GM18907 (cell line): ENCODE measurements at regions not wholly inside any gene's neighbourhood (a gene's known extent, or its start where the extent isn't known, plus 50 kb on each side); places are given as distances from the start of the nearest gene placed in this dataset.

Experiments
- ATAC-seq: cut with Tn5 transposase; IDR thresholded peaks from one replicate; pipeline ENCODE4 v1.9.1; 2021; ENCODE audit warnings: mild to moderate bottlenecking, moderate library complexity; ENCODE audit not compliant: unreplicated experiment

DNA sequence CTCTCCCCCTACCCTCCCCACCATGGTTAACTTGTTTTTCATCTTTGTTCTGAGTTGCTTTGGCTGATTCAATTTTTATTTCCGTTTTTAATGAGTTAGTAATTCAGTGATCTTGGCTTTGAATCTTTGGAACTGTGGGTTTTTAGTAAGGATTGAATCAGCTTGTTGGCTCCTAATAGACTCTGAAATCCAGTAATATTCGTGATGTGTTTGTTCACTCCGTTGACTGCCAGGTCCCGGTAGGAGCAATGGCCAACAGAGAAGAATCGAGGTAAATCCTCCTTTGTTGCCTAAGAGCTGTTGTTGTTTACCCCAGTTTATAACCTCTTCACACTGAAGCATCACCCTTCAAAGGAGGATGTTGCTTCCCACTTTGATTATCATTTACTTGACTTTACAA, 92.7 kb downstream of the PCSK1 start:
- no peak for ATAC-seq

DNA sequence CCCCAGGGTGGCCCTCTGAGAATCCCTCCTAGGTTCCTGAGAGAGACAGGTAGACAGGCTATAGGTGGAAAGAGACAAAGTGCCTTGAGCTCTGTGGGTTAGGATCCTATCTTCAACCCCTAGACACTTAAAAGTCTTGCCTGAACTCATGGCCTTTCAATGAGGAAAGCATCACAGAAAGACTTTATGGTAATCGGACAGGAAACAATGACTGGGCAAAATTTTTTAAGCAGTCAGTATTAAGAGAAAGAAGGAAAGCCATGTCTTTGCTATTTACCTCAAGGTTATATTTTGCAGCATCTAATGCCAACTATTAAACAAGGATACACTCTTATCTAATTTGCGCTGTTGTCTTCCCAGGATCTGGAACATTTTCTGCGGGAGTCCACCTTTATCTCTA, 93.2 kb downstream of the PCSK1 start:
- no peak for ATAC-seq

DNA sequence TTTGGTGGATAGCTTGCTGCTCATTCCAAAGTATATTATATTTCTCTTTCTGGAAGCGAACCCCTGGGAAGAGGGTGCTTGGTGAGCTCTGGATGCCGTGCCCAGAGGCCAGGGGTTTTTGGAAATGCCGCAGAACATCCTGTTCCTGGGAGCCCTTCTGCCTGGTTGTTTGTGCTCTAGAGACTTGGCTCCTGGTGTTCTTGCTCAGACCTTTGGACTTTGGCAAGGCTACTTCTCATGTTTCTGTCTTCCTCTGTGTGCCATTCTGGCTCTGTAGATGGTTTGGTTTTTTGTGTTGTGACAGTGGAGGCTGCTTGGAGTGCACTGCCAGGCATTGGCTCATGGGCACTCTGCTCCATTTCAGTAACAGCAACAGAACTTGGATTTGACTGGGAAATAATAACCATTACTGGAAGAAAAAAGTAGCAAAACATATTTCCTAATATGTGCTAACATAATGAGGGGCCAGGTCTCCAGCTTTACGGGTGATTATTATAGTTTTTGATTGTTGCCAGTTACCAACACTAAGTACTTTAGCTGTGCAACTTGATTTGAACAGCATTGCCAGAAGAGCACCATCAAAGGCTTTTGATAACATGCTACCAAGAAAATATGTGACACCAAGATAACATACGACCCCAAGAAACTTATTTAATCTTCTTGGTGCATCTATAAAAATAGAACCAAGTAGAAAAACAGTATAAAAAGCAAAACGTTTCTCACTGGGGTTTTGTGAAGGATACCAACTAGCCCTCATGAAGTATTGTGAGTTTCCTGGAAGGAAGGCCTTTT, 94.2 kb downstream of the PCSK1 start:
- ATAC-seq, result no peak

DNA sequence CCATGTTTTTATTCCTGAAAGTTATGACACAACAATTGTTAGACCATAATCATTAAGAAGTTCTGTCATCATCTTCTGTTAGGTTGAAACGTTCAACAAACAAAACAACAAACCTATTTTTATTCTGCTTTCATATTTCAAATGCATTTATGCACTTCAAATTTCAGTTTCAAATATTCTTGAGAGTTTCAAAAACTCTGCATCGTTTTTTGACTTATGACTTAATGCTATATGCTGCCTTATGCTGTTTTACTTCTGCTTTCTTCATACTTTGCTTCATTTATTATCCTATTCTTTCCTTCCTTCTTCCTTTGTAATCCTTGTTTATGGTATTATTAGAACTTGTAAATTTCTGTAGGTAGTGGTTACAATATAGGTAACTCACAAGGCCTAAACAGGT, 95.0 kb downstream of the PCSK1 start:
- ATAC-seq, result no peak

DNA sequence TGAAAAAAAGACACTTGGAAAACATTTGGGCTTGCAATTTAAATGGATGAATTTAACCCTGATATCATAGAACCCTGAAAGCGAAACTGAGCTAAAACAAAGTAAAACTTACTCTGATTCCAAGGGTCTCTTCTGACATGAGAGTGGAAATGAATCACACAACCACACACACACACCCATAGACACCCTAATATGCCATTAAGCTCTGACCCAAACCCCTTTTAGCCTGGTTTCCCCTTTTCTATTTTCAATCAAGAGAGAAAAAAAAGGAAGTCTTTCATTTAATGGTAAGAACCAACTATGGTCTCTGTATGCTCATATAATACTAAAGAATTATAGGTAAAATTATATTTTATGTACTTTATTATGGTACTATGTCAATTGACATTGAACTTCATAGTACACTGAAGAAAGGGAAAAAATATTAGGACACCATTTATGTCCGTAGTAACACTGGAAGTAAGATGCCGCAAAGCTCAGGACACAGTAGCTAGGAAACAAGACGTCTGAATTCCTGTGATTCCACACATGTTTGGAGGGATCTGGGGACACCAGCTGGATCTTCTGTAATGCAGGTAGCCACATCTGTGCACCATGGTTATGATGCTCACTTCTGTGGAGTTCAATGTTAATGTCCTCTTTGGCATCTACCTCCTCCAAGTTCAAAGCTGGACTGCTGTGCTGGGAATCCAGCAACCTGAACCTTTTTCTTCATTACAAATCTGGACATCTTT, 95.8 kb downstream of the PCSK1 start:
- no peak for ATAC-seq

DNA sequence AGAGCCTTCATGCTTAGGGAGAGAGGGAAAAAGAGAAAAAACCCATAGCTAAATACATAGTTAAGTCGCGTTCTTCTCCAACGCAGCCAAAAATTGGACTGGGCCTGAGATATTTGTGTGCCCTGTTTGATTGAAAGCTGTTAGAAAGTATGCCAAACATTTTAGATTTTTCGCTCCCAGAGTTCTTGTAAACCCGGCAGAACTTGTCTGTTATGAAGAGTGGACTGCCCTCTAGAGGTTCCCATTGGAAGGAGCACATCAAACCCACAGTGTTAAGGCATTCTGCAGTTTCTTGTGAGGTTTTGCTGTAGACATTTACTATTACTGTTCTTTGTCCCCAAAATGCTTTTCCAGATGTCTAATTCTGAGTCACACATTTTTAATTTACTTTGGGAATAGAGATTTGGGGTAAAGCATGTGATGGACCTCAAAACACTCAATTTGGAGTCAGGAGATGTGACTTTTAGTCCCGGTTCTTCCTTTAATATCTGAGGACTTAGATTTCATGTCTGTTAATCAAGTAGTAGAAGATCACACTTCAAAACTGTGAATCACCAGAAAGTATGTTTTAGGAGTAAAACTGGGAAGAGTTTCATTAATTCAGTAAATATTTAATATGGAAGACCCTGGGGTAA, 96.6 kb downstream of the PCSK1 start:
- ATAC-seq, result peak; percentile 80

DNA sequence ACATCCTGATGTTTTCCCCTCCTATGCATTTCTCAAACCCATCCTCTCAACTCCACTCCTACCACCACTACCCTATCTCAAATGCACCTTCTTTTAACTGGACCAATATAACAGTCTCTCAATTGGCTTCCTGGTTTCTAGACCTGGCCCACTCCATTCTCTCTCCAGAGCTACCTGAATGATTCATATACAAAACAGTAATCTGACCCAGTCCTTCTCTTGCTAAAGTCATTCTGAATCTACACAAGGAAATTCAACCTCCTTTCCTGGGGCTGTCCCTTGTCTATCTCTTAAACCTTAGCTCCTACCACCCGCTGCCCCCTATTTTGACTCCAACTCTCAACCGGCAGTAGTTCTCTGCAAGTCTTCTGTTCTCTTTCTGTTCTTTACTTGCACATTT, 97.2 kb downstream of the PCSK1 start:
- no peak for ATAC-seq

DNA sequence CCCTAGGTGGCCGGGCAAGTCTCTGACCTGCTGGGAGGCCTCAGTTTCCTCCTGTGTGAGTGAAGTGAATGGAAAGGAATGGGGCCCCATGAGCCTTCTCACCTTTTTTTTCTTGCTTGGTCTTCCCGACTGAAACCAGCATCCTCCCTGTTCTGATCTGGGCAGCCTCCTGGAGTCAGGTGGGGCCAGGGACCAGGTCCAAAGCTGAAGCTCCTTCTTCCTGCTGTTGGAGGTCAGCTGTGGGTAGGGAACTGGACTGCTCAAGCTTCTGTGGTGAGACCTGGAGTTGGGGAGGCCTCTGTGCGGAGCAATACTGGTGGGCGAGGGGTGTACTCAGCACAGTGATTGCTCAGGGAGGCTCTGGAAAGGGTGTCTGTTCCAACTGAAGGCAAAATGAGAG, 99.7 kb downstream of the PCSK1 start:
- ATAC-seq, result no peak

DNA sequence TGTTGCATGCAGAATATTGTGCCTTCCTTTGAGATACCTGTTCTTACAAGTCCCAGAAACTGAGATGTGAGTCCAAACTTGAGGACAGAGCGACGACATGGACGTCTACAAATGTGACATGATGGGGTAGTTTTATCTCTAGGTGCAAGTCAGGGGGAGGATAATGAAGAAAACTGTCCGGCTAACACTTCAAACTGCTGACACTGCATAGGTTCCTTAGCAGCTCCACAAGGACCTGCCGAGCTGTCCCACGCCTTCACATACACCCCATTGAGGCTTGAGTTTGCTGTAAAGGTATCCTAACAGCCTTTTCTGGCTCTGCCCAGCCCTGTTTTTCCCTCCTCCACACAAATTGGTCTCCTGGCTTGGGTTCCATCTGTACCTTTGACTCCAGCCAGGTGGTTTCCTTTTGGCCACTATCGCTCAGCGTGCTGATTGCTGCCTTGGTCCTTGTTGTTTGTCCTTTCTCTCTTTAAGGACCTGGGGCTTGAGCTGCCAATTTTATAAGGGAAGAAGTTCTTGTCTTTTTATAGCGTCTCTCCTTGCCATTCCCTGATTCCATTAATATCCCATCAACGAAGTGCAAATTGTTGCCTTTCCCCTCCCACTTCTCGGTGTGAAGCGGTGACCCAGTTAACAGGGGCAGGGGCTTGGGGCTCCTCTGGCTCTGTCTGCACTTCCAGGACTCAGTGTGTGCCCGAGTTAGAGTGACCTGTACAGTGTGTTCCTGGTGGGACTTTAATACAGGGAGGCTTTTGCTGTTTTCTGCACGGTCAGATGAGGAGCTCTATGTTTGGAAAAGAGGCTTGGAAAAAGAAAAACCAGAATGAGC, 100.3 kb downstream of the PCSK1 start:
- no peak for ATAC-seq

DNA sequence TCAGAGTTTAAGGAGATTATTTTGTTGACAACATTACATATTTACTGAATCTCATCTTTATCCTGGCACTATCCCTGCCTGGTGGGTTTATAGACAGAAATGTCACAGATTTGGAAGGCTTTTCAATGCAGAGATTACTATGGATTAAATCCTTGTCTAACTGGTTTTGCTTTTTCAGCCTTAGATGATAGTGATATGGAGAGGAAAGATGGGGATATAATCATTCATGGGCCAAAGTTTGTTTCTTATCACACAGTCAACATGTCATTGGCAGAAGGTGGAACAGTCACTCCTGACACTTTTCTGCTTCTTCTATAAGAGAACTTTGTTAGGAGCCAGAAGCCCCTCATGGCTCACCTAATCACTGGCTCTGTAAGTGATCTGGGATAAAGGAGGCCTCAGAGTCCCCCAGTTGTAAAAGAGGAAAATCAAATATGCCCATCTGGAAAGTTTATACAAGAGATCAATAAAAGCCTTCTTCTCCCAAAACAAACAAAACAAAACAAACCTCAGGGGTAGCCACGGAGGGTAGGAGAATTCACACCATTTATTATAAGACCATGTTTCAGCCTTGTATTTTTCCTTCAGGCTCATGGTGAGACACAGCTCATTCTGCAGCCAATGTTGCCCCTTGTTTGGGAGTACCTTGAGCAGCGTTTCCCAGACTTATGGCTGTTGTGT, 101.2 kb downstream of the PCSK1 start:
- ATAC-seq, result no peak

DNA sequence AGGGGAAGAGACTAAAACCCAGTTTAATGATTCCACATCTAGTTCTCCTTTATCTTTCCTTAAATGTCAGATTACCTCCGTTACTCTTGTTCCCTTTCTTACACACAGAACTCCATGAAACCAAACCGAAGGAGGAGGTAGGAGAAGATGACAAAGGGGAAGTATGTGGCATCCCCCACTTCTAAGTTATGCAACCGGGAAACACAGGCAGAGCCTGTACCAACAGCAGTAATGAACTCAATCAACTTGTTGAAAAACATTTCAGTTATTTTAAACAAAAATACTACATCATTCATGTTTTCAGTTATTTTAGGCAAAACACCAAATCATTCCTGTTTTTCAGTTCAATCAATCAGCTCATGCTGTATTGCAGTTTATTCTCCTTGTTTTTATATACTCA, 101.8 kb downstream of the PCSK1 start:
- no peak for ATAC-seq

DNA sequence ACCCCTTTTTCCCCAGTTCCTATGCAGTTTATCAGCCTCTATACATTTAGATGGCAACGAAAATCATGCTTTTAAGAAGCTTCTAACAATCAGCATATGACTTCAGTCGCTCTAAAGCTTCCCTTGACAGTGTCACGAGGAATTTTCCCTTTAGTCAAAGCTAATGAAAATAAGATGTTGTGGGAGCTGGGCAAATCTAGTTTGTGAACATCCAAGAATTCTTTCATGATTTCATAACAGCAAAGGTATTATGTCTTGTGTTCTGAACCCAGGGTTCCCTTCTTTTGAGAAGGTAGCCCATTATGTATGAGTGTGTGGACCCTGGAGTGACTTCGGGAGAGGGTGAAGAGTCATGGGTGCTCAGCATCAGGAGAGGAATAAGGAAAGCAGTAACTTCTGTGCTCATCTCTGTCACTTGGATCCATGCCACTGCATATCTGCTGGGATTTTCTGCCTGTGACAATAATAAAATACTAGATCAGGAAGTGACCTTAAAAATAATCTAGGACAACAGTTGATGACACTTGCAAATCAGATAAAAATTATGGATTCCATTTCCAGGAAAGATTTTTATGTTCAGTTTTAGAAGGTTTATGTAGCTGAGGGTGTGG, 102.4 kb downstream of the PCSK1 start:
- no peak for ATAC-seq

DNA sequence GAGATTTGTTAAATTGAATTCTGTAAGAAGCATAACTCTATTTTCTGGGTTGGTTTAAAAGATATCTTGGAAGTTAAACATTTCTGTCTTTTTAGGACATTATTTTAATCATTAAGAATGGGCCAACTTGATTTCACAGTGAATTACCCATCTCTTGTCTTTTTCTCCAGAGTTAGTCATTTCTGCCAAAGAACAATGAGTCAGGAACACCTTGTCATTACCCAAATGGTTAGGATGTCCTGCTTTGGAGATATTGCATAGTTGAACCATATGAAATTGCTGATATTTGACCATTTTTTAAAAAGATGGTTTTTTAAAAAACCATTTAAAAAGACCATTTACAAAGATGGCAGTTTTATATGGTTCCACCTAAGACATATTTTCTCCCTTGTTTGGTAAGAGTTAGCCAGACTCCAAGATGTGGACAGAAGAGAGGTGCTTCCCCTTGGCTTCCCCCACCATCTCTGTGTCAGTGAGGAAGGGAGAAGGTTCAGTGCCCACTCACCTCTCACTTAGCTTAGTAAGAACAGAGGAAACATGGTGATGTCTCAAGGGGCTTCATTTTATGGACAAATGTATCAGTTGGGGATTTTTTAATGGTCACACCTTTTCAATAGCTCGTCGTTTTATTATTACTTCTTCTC, 103.0 kb downstream of the PCSK1 start:
- ATAC-seq, result no peak

DNA sequence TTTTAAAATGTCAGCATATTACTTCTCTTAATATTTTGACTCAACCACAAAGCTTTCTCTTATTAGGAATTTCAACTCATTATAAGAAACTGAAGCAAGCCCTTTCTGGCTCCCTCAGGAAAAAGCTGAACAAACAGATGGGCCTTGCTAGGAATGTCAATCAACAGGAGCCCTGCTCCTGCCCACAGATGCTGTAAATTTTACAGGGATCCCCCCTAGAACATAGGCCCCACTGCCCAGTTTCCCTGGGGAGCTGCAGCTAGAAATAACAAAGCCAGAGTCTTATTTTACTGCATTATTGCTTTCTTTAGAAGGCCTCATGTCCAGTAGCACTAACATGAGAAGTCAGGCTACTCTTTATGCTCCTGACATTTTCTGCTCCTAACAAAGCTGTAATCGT, 103.8 kb downstream of the PCSK1 start:
- ATAC-seq, result no peak

DNA sequence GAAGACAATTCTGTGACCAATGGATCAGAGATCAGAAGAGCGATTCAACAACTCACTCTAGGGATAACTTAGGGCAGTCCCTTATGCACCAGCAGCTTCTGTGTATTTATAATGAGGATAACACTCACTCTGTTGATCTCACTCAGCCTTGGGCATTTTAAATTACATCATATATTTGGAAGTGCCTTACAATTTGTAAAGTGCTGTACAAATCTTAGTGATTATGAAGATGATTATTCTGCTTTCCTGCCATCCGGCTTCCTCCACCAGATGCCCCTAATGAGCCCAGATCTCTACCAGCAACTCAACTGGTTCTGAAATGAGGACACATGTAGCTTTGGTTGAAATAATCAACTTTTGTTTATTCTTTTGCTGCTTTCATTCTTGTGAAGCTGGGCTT, 105.3 kb downstream of the PCSK1 start:
- ATAC-seq, result no peak

DNA sequence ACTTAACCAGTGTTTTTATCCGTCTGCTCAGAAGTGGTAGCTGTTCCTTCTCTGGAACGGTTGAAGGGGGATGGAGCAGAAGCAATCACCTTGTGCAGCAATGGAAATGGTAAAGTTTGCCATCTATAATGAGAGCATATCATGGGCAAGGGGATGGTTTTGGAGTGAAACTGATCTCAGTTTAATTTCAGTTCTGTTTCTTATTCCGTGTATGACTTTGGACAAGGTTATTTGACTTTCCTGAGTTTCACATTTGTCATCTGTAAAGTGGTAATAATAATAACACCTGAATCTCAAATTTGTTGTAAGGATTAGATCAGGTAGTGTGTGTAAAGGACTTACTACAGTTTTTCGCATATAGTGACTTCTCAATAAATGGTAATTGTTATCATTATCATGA, 106.1 kb downstream of the PCSK1 start:
- peak; percentile 79 for ATAC-seq

DNA sequence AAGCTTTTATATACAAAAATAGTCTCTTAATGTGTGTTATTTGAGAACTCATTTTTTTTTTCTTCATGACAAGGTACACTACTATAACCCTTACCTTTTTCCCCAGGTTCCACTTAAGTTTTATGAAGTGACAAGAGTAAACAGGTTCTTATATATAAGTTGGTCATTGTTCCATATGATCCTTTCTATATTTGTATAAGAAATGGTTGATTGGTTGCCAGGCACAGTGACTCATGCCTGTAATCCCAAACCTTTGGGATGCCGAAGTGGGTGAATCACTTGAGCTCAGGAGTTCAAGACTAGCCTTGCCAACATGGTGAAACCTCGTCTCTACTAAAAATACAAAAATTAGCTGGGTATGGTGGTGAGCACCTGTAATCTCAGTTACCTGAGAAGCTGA, 108.3 kb downstream of the PCSK1 start:
- ATAC-seq, result no peak

DNA sequence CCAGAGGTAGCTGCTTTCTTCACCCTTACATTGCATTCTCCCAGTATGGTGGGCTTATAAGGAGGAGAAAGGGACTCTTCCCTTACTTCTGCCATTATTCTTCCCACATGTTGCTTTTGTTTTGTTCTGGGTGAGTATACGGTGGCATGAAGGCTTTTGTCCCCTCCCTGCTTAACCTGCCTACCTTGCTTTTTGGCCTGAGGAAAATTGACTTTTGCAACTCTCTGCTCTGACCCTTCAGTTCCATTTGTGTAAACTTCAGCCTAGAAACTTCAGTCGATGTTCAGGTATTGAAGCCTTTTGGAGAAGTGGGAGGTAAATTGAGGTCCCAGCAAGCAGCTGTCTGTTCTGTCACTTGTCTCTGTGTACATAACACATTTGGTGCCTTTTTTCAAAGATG, 110.2 kb downstream of the PCSK1 start:
- ATAC-seq, result no peak

DNA sequence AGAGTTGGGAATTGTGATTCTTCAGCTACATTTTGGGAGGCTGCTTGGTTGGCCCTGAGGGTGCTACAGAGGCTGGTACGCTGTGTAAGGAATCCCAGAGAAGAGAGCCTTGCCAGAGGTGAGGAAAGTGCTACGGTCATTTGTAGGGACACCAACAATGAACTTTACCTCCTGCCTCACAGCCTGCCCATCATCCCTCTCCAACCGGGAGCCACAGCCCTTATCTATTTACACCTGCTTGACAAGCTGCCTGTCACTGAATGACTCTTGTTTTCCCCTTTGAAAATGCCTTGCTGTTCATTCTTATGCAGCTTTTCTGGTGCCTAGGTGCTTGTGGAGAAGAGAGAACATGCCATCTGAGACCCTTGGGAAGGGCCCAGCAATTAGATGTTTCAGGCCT, 110.8 kb downstream of the PCSK1 start:
- no peak for ATAC-seq

DNA sequence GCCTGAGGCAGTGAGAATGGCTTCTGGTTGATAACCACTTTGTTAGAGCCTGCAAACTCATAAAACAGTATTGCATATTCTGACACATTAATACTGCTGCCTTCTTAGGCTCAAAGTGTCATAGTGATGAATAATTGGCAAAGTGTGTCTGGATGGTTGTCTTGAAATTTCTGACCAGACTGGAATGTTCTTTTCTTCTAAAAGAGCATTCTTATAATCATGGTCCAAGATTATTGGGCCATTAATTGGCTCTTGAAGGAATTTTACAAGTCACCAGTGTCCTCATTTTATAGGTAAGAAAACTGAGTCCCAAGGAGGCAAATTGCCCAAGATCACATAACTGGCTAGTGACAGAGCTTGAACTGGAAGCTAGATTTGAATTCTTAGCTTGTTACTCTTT, 111.7 kb downstream of the PCSK1 start:
- ATAC-seq, result no peak
